ENCODE measurements at regions not wholly inside any gene's neighbourhood (a gene's known extent, or its start where the extent isn't known, plus 50 kb on each side); places are given as distances from the start of the nearest gene placed in this dataset.

DNA sequence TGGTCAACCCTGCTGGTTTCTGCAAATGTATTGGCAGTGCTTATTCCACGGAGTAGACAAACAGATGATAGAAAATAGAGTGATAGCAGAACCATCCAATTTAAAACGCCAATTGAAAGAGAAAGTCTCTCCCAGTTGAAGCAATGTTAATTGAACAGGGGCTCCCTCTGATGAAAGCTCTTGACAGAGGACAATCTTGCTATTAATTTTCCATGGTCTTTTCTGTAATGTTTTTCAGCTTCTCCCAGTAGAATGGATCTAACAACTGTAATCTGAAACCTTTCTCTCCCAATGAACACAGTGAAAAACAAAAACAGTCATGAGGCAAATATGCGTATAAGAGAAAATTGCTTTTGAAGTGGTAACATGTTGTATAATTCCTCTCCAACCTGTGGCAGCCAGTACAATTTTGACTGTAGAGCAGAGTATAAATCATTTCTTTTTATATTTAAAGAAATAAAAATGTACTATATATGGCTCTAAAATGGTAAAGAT, 225.1 kb upstream of the GALNTL6 start:
- no peak for ATAC-seq (ENCODE audit: insufficient read depth, low FRiP score)
- Histone ChIP-seq H3K9ac (ENCODE audit: insufficient read depth in 1 of 2, low read length in 2 of 2) (no peak overlapping the region), H3K36me3 (ENCODE audit: control insufficient read depth in 4 of 4, insufficient read depth in 4 of 4, low read length in 4 of 4) (no peaks in the 10 kb centered on the region), H3K9me3 (ENCODE audit: control insufficient read depth in 4 of 4, insufficient read depth in 3 of 4, low read length in 3 of 4) (no peaks in the 10 kb centered on the region), H3K27ac (ENCODE audit: low read depth in 1 of 2, low read length in 1 of 2) (no peak overlapping the region), H3K4me3 (no peak overlapping the region), H3K4me1 (ENCODE audit: control insufficient read depth in 5 of 5, insufficient read depth in 5 of 5, low read length in 5 of 5) (no peaks in the 10 kb centered on the region), H3K27me3 (ENCODE audit: control insufficient read depth in 3 of 3, insufficient read depth in 3 of 3, low read length in 2 of 3) (no peaks in the 10 kb centered on the region)
- TF ChIP-seq, protein P1, sequence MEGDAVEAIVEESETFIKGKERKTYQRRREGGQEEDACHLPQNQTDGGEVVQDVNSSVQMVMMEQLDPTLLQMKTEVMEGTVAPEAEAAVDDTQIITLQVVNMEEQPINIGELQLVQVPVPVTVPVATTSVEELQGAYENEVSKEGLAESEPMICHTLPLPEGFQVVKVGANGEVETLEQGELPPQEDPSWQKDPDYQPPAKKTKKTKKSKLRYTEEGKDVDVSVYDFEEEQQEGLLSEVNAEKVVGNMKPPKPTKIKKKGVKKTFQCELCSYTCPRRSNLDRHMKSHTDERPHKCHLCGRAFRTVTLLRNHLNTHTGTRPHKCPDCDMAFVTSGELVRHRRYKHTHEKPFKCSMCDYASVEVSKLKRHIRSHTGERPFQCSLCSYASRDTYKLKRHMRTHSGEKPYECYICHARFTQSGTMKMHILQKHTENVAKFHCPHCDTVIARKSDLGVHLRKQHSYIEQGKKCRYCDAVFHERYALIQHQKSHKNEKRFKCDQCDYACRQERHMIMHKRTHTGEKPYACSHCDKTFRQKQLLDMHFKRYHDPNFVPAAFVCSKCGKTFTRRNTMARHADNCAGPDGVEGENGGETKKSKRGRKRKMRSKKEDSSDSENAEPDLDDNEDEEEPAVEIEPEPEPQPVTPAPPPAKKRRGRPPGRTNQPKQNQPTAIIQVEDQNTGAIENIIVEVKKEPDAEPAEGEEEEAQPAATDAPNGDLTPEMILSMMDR (IDR thresholded peaks at IDR 0.05; ENCODE audit: control extremely low read depth, extremely low read depth) = no peak
- no peak for DNase-seq
- WGBS, 2 donors = 73 to 82% methylated on average over 3 of the region's 3 CpGs

- Histone ChIP-seq H3K9me3 (ENCODE audit: control insufficient read depth in 4 of 4, insufficient read depth in 3 of 4, low read length in 3 of 4) (no peaks in the 10 kb centered on the region), H3K4me3 (no peak overlapping the region), H3K9ac (ENCODE audit: insufficient read depth in 1 of 2, low read length in 2 of 2) (no peak overlapping the region), H3K27ac (ENCODE audit: low read depth in 1 of 2, low read length in 1 of 2) (no peak overlapping the region), H3K4me1 (ENCODE audit: control insufficient read depth in 5 of 5, insufficient read depth in 5 of 5, low read length in 5 of 5) (no peaks in the 10 kb centered on the region), H3K27me3 (ENCODE audit: control insufficient read depth in 3 of 3, insufficient read depth in 3 of 3, low read length in 2 of 3) (no peaks in the 10 kb centered on the region), H3K36me3 (ENCODE audit: control insufficient read depth in 4 of 4, insufficient read depth in 4 of 4, low read length in 4 of 4) (no peaks in the 10 kb centered on the region)
- TF ChIP-seq, protein P1 (IDR thresholded peaks at IDR 0.05; ENCODE audit: control extremely low read depth, extremely low read depth) = no peak
- DNase-seq (no peak), ATAC-seq (ENCODE audit: insufficient read depth, low FRiP score) (no peak)
Measured at GRCh38 chr4:171583790-171584189, 229.4 kb upstream of the GALNTL6 start.

DNA sequence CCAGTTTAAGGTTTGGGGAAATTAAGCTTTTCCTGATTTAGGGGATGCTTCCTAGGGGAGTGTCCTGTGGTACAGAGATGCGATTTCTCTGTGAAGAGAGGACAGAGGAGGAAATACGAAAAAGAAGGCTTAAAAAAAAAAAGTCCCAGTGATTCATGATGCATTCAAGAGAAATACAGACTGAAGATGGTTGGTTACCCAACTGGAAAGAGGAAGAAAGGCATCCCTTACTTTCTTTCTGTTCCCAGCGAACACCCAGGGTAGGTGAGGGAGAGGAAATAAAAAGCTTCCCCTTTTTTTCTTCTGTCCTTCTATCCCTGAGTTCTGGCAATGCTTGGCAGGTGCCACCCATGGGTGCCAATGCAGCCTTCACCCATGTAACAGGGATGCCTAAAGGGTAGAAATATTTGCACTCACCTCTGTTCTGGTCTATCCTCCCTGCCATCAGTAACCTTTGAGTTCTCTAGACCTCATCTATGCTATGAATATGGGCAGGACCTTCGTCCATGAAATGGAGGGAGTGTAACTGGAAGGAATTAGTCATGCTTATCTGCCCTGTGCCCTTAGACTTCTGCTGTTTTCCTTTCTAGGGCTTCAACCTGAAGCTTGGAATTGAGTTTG, 230.1 kb upstream of the GALNTL6 start:
- Histone ChIP-seq H3K4me3 (no peak overlapping the region), H3K9me3 (ENCODE audit: control insufficient read depth in 4 of 4, insufficient read depth in 3 of 4, low read length in 3 of 4) (peaks cover 0 to 2% (median 0%) of the 10 kb centered on the region in 4 donors), H3K9ac (ENCODE audit: insufficient read depth in 1 of 2, low read length in 2 of 2) (no peak overlapping the region), H3K27me3 (ENCODE audit: control insufficient read depth in 3 of 3, insufficient read depth in 3 of 3, low read length in 2 of 3) (no peaks in the 10 kb centered on the region), H3K36me3 (ENCODE audit: control insufficient read depth in 4 of 4, insufficient read depth in 4 of 4, low read length in 4 of 4) (no peaks in the 10 kb centered on the region), H3K4me1 (ENCODE audit: control insufficient read depth in 5 of 5, insufficient read depth in 5 of 5, low read length in 5 of 5) (no peaks in the 10 kb centered on the region), H3K27ac (ENCODE audit: low read depth in 1 of 2, low read length in 1 of 2) (no peak overlapping the region)
- no peak for DNase-seq
- ATAC-seq (ENCODE audit: insufficient read depth, low FRiP score) = no peak
- WGBS, 2 donors = 43 to 66% methylated on average over 4 of the region's 4 CpGs
- TF ChIP-seq, protein P1 (IDR thresholded peaks at IDR 0.05; ENCODE audit: control extremely low read depth, extremely low read depth) = no peak

DNA sequence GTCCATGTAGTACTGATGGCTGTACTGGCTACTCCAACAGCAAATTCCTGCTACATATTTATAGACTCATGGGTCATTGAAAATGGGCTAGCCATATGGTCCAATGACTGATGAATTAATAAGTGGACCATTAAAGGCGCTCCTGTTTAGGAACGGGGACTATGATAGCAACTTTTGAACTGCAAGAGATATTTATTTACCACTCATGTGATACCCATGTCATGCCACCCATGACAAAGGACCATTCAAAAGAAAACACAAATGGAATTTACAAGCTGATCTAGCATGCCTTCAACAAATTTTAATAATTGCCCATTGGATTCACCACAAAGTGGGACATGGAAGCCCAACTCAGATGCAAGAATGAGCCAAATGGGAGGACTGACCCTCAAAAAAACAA, 240.0 kb upstream of the GALNTL6 start:
- TF ChIP-seq, protein P1 (IDR thresholded peaks at IDR 0.05; ENCODE audit: control extremely low read depth, extremely low read depth) = no peak
- Histone ChIP-seq H3K4me1 (ENCODE audit: control insufficient read depth in 5 of 5, insufficient read depth in 5 of 5, low read length in 5 of 5) (no peaks in the 10 kb centered on the region), H3K27me3 (ENCODE audit: control insufficient read depth in 3 of 3, insufficient read depth in 3 of 3, low read length in 2 of 3) (no peaks in the 10 kb centered on the region), H3K4me3 (no peak overlapping the region), H3K27ac (ENCODE audit: low read depth in 1 of 2, low read length in 1 of 2) (no peak overlapping the region), H3K9me3 (ENCODE audit: control insufficient read depth in 4 of 4, insufficient read depth in 3 of 4, low read length in 3 of 4) (peaks cover 0 to 7% (median under 1%) of the 10 kb centered on the region in 4 donors), H3K36me3 (ENCODE audit: control insufficient read depth in 4 of 4, insufficient read depth in 4 of 4, low read length in 4 of 4) (no peaks in the 10 kb centered on the region), H3K9ac (ENCODE audit: insufficient read depth in 1 of 2, low read length in 2 of 2) (no peak overlapping the region)
- 94 to 99% methylated on average over 2 of the region's 2 CpGs for WGBS, 2 donors
- ATAC-seq (ENCODE audit: insufficient read depth, low FRiP score) (no peak), DNase-seq (no peak)
